ENCODE measurements at regions not wholly inside any gene's neighbourhood (a gene's known extent, or its start where the extent isn't known, plus 50 kb on each side); places are given as distances from the start of the nearest gene placed in this dataset.
"Not testable (repeated sequence)": the region's sequence is repeated elsewhere in the genome, so short reads cannot be mapped to it uniquely, and the experiment has no call there.

DNA sequence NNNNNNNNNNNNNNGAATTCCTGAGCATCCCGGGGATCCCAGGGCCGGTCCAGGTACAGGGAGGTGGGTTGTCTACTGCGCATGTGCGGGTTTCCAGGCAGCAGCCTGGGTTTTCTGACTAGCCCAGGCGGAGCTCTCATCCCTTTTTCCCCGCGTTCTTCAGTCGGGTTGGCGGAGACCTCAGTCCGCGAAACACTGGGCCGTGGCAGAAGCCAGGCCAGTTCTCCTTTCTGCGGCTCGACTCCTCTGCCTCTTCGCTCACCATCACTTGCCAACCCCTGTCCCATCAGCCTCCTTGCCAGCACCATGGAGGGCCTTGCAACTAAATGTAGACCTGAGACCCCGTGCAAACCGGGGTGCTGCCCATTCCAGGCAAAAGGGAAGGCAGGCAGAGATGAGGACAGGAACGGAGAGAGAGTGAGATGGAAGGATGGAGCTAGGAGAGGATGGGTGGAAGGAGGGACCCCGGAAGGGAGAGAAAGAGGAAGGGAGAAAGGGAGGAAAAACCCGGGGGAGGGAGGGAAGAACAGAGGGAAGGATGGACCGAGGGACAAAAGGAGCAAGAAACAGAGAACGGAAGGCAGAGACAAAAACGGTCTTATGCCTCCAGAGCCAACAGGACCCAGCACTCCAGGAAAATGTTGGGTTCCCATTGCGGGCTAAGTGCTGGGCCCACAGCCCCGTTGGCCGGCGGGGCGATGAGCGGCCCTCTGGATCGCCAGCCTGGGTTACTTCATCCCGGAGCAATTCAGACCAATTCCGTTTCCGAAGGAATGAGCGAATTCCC lies 445.4 kb upstream of the DEFB115 start:
- H3K4me3 ChIP-seq (ENCODE audit: low read depth in 1 of 2, low read length in 2 of 2), result peak overlapping the region; percentile 37 to 45
- no peaks in the 10 kb centered on the region for H3K36me3 ChIP-seq (ENCODE audit: control insufficient read depth in 1 of 2, insufficient read depth in 2 of 2, low read length in 2 of 2)
- H3K4me1 ChIP-seq (ENCODE audit: control insufficient read depth in 1 of 2, insufficient read depth in 2 of 2, low read length in 2 of 2), result peaks cover 0 to 8% of the 10 kb centered on the region in 2 donors
- no peak overlapping the region for H3K27ac ChIP-seq (ENCODE audit: low read length)
- H3K9me3 ChIP-seq (ENCODE audit: control insufficient read depth in 1 of 2, low read length in 2 of 2), result peaks cover 0 to 17% of the 10 kb centered on the region in 2 donors
- H3K27me3 ChIP-seq (ENCODE audit: low read depth, low read length), result peaks cover 7% of the 10 kb centered on the region

DNA sequence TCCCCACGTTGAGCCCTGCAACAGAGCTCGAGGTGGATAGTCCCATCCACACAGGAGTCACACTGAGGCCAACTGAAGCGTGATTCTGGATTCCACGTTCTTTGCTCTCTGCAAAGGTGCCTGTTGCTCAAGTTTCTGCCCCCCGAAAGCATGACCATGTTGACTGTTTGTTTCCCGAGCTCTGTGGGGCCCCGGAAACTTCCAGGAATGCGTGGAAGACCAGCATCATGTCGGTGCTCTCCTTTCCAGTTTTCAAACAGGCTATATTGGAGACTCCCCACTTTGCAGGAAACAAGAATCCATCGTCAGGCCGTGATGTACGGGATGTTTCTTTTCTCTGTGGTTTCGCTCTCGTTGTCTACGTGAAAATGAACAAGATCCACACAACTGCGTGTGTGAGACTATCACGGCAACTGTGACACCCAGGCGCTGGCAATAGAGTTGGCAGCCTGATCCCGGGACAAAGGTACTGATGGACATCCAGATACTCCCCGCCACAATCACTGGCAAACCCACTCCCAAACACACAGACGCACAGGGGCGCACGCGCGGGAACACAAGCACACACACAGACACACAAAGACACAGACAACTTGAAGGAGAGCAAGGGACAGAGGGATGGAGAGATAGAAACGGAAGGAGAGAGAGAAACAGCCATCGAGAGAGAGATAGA lies 444.6 kb upstream of the DEFB115 start:
- peaks cover 0 to 8% of the 10 kb centered on the region in 2 donors for H3K4me1 ChIP-seq (ENCODE audit: control insufficient read depth in 1 of 2, insufficient read depth in 2 of 2, low read length in 2 of 2)

DNA sequence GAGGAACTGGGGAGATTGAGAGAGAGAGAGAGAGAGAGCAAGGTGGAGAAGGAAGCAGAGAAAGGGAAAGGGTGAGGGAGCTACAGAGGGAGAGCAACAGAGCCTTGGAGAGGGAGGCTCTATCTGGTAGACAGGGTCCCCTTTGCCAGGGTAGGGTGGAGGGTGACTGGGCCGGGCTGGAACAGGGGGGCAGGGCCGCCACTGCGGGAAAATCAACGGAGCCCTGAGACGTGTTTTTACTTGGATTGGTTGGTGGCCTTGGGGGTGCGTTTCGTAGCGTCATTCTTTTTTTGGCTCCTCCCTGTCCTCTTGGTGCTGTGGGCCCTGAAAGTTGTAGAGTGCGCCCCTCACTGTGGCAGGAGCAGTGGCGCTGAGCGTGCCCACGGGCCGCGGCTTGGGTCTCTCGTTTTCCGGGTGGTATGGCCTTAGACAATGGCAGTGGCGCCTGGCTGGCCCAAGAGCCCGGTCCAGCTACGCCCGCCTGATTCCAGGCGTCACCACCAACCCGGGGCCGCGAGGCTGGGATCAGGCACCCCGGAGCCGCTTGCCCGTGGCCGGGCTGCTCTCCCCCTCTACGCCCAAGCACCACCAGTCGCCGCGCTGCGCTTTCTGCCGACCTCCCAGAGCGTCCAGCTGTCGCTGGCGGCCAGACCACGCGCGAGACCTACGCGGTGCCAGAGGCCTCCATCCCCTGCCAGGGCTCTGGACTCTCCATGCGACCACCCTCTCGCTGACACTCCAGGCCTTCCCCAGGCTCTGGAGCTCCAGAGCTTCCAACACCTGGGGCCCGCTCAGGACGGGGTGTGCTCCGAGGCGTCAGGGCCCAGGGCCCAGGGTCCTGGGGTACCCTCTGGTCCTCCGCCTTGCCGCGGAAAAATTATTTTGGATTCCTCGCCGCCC lies 443.8 kb upstream of the DEFB115 start:
- not testable (repeated sequence) for H3K27me3 ChIP-seq (ENCODE audit: low read depth, low read length); H3K4me3 ChIP-seq (ENCODE audit: low read depth in 1 of 2, low read length in 2 of 2); H3K4me1 ChIP-seq (ENCODE audit: control insufficient read depth in 1 of 2, insufficient read depth in 2 of 2, low read length in 2 of 2); H3K27ac ChIP-seq (ENCODE audit: low read length); H3K36me3 ChIP-seq (ENCODE audit: control insufficient read depth in 1 of 2, insufficient read depth in 2 of 2, low read length in 2 of 2)
- peaks cover 0 to 21% of the 10 kb centered on the region in 2 donors for H3K9me3 ChIP-seq (ENCODE audit: control insufficient read depth in 1 of 2, low read length in 2 of 2)

More for the DNA sequence above, 444.6 kb upstream of the DEFB115 start:
- Histone ChIP-seq H3K9me3 (ENCODE audit: control insufficient read depth in 1 of 2, low read length in 2 of 2) (peaks cover 0 to 17% of the 10 kb centered on the region in 2 donors), H3K27ac (ENCODE audit: low read length) (no peak overlapping the region), H3K4me3 (ENCODE audit: low read depth in 1 of 2, low read length in 2 of 2) (no peak overlapping the region), H3K36me3 (ENCODE audit: control insufficient read depth in 1 of 2, insufficient read depth in 2 of 2, low read length in 2 of 2) (no peaks in the 10 kb centered on the region), H3K27me3 (ENCODE audit: low read depth, low read length) (peaks cover 7% of the 10 kb centered on the region)

DNA sequence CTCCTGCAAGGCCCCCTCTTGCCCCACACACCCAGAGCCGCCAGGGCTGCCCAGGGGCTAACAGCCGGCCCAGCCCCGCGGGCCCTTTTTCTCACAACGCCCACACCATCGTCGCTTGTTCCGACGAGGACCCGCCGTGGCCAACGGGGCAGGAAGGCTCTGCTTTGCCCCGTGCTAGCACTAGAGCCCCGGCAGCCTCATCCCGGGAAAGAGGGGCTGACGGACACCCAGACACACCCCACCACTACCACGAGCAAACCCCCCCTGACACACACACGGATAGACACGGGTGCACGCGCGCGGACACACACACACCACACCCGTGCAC lies 443.2 kb upstream of the DEFB115 start:
- H3K4me1 ChIP-seq (ENCODE audit: control insufficient read depth in 1 of 2, insufficient read depth in 2 of 2, low read length in 2 of 2); H3K4me3 ChIP-seq (ENCODE audit: low read depth in 1 of 2, low read length in 2 of 2); H3K27me3 ChIP-seq (ENCODE audit: low read depth, low read length); H3K36me3 ChIP-seq (ENCODE audit: control insufficient read depth in 1 of 2, insufficient read depth in 2 of 2, low read length in 2 of 2); H3K27ac ChIP-seq (ENCODE audit: low read length): not testable (repeated sequence)
- H3K9me3 ChIP-seq (ENCODE audit: control insufficient read depth in 1 of 2, low read length in 2 of 2), result peaks cover 0 to 22% of the 10 kb centered on the region in 2 donors

DNA sequence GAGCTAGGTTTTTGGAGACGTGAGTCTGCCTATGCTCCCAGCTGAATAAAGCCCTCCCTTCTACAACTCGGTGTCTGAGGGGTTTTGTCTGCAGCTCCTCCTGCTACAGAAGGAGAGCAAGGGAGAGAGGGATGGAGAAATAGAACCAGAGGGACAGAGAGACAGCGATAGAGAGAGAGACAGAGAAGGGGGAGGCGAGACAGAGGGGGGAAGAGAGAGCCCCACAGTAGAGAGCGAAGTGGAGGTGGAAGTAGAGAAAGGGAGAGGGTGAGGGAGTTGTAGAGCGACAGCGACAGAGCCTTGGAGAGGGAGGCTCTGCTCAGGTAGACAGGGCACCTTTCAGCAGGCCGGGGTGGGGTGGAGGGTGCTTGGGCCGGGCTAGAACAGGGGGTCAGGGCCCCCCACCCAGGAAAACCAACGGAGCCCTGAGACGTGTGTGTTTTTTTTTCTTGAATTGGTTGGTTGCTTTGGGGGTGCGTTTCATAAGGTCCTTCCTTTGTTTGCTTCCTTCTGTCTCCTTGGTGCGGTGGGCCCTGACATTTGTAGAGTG lies 442.4 kb upstream of the DEFB115 start:
- H3K9me3 ChIP-seq (ENCODE audit: control insufficient read depth in 1 of 2, low read length in 2 of 2), result peaks cover 0 to 25% of the 10 kb centered on the region in 2 donors
- not testable (repeated sequence) for H3K4me3 ChIP-seq (ENCODE audit: low read depth in 1 of 2, low read length in 2 of 2); H3K36me3 ChIP-seq (ENCODE audit: control insufficient read depth in 1 of 2, insufficient read depth in 2 of 2, low read length in 2 of 2); H3K27me3 ChIP-seq (ENCODE audit: low read depth, low read length); H3K27ac ChIP-seq (ENCODE audit: low read length); H3K4me1 ChIP-seq (ENCODE audit: control insufficient read depth in 1 of 2, insufficient read depth in 2 of 2, low read length in 2 of 2)

DNA sequence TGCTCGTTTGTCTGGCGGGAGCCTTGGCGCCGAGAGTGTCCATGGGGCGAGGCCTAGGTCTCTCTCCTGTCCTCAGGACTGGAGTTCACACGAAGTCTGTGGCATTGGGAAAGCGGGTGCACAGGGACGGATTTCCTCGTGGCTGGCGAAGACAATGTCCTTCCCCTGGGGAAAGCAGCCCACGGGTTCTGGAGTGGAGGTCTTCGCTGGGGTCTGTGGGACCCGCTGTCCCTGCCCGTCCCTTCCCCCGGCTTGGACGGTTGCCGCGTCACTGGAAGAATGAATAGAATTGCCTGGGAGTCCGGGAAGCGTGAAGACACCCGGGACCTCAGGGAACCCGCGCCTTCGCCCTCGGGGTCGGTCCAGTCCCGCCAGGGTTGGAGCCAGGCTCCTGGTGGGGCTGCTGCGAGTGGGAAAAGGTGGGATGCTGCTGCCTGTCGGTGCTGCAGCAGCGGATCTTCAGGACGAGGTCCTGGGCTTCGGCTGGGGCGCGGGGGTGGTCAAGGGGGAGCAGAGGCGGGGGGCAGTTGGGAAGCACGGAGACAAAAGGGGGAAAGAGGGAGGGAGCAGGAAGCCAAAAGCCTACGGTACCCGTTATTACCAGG lies 441.8 kb upstream of the DEFB115 start:
- Histone ChIP-seq H3K4me3 (ENCODE audit: low read depth in 1 of 2, low read length in 2 of 2) (peak overlapping the region in 1 of 2 donors; percentile 26), H3K9me3 (ENCODE audit: control insufficient read depth in 1 of 2, low read length in 2 of 2) (peaks cover 0 to 25% of the 10 kb centered on the region in 2 donors), H3K36me3 (ENCODE audit: control insufficient read depth in 1 of 2, insufficient read depth in 2 of 2, low read length in 2 of 2) (no peaks in the 10 kb centered on the region), H3K4me1 (ENCODE audit: control insufficient read depth in 1 of 2, insufficient read depth in 2 of 2, low read length in 2 of 2) (peaks cover 0 to 8% of the 10 kb centered on the region in 2 donors), H3K27ac (ENCODE audit: low read length) (no peak overlapping the region), H3K27me3 (ENCODE audit: low read depth, low read length) (peaks cover 7% of the 10 kb centered on the region)

DNA sequence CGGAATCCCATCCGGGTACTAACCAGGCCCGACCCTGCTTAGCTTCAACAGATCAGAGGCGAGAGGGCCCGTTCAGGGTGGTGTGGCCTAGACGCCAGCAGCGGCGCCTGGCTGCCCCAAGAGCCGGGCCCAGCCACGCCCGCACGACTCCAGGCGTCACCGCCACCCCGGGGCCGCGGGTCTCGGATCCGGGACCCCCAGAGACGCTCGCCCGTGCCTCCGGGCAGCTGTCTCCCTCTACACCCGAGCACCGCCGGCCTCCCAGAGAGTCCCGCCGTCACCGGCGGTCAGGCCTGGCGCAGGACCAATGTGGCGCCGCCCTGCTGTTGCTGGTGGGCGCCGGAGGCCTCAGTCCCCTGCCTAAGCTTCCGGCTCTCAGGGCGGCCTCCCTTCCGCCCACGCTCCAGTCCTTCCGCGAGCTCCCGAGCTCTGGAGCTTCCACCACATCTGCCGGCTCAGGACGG lies 441.2 kb upstream of the DEFB115 start:
- H3K9me3 ChIP-seq (ENCODE audit: control insufficient read depth in 1 of 2, low read length in 2 of 2), result peaks cover 0 to 25% of the 10 kb centered on the region in 2 donors

DNA sequence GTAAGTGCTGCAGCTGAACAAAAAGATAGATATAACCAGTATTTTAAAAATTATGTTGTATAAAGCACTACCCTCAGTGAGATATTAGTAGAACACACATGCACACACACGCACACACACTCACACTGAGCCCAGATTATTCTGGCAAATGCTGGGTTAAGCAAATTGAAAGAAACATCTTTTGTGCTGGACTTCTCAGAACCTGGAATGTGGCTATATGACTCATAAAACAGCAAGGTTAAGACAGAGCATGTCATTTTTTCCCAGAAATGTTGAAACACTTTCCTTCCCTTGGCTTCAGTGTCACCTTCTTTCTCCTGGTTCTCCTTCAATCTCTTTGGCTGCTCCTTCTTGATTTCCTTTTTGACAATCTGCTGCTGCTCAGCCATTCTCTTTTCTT lies 435.8 kb upstream of the DEFB115 start:
- not testable (repeated sequence) for H3K27me3 ChIP-seq (ENCODE audit: low read depth, low read length); H3K9me3 ChIP-seq (ENCODE audit: control insufficient read depth in 1 of 2, low read length in 2 of 2); H3K4me1 ChIP-seq (ENCODE audit: control insufficient read depth in 1 of 2, insufficient read depth in 2 of 2, low read length in 2 of 2); H3K27ac ChIP-seq (ENCODE audit: low read length); H3K36me3 ChIP-seq (ENCODE audit: control insufficient read depth in 1 of 2, insufficient read depth in 2 of 2, low read length in 2 of 2); H3K4me3 ChIP-seq (ENCODE audit: low read depth in 1 of 2, low read length in 2 of 2)

More for the DNA sequence above, 441.2 kb upstream of the DEFB115 start:
- Histone ChIP-seq H3K4me3 (ENCODE audit: low read depth in 1 of 2, low read length in 2 of 2) (peak overlapping the region in 1 of 2 donors; percentile 26), H3K36me3 (ENCODE audit: control insufficient read depth in 1 of 2, insufficient read depth in 2 of 2, low read length in 2 of 2) (no peaks in the 10 kb centered on the region), H3K27ac (ENCODE audit: low read length) (no peak overlapping the region), H3K4me1 (ENCODE audit: control insufficient read depth in 1 of 2, insufficient read depth in 2 of 2, low read length in 2 of 2) (peaks cover 0 to 8% of the 10 kb centered on the region in 2 donors), H3K27me3 (ENCODE audit: low read depth, low read length) (peaks cover 7% of the 10 kb centered on the region)

DNA sequence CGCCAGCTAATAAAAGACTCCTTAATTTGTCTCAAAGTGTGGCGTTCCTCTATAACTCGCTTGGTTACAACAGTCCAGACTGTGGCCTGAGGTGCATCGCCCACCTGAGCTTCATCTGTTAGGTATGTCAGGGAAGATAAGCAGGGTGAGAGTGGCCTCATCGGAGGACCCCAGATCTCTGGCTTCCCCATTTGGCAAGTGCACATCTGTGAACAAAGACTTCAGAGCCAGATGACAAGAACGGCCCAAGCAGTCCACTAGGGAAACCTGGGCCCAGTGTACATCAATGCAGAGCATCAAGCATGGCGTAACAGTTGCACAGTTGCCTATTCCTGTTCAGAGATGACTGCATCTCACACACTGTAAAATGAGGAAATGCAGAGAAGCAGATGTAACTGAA lies 432.8 kb upstream of the DEFB115 start:
- H3K27ac ChIP-seq (ENCODE audit: low read length); H3K9me3 ChIP-seq (ENCODE audit: control insufficient read depth in 1 of 2, low read length in 2 of 2); H3K4me1 ChIP-seq (ENCODE audit: control insufficient read depth in 1 of 2, insufficient read depth in 2 of 2, low read length in 2 of 2); H3K27me3 ChIP-seq (ENCODE audit: low read depth, low read length); H3K36me3 ChIP-seq (ENCODE audit: control insufficient read depth in 1 of 2, insufficient read depth in 2 of 2, low read length in 2 of 2); H3K4me3 ChIP-seq (ENCODE audit: low read depth in 1 of 2, low read length in 2 of 2): not testable (repeated sequence)

DNA sequence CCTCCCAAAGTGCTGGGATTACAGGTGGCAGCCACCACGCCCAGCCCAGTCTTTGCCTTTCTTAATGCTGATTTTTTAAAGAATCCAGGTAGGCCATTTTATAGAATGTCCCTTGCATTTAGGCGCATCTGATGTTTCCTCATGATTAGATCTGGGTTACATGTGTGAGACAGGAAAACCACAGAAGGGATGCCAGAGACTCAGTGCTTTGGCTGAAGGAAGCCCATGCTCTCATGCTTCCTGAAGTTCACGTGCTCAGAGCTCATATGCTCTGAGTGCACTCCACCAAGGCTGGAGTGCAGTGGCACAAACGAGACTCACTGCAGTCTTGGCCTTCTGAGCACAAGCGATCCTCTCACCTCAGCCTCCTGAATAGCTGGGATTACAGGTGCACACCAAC lies 411.5 kb upstream of the DEFB115 start:
- H3K27me3 ChIP-seq (ENCODE audit: low read depth, low read length); H3K27ac ChIP-seq (ENCODE audit: low read length); H3K9me3 ChIP-seq (ENCODE audit: control insufficient read depth in 1 of 2, low read length in 2 of 2); H3K36me3 ChIP-seq (ENCODE audit: control insufficient read depth in 1 of 2, insufficient read depth in 2 of 2, low read length in 2 of 2); H3K4me1 ChIP-seq (ENCODE audit: control insufficient read depth in 1 of 2, insufficient read depth in 2 of 2, low read length in 2 of 2); H3K4me3 ChIP-seq (ENCODE audit: low read depth in 1 of 2, low read length in 2 of 2): not testable (repeated sequence)
